NB4 (cell line): ENCODE measurements at regions not wholly inside any gene's neighbourhood (a gene's known extent, or its start where the extent isn't known, plus 50 kb on each side); places are given as distances from the start of the nearest gene placed in this dataset.

Experiments
- DNase-seq: peaks from one replicate; pipeline ENCODE4 v3.0.0; 2010; ENCODE audit warnings: low read depth
- H3K4me3 ChIP-seq: one replicate; pipeline ENCODE4 v1.5.1; 2011; ENCODE audit warnings: mild to moderate bottlenecking, low read depth, low read length, moderate library complexity
- CTCF ChIP-seq: IDR thresholded peaks from one replicate; pipeline ENCODE4 v1.5.1; 2012; ENCODE audit warnings: low read depth, low read length
- MYC ChIP-seq: IDR thresholded peaks from 2 replicates; pipeline ENCODE4 v1.6.1; 2011; ENCODE audit warnings: low read depth, low read length
- POLR2A ChIP-seq: IDR thresholded peaks from 2 replicates; pipeline ENCODE4 v1.6.1; 2011; ENCODE audit warnings: mild to moderate bottlenecking; ENCODE audit not compliant: insufficient read length; ENCODE audit errors: extremely low read depth
- TF ChIP-seq, protein P1 (sequence below): IDR thresholded peaks from 2 replicates; pipeline ENCODE4 v1.6.1; 2011; ENCODE audit warnings: low read depth, low read length

- H3K4me3 ChIP-seq = no peak overlapping the region
- TF ChIP-seq, protein P1, sequence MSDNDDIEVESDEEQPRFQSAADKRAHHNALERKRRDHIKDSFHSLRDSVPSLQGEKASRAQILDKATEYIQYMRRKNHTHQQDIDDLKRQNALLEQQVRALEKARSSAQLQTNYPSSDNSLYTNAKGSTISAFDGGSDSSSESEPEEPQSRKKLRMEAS = no peak
- TF ChIP-seq MYC = no peak
- no peak for TF ChIP-seq POLR2A
- no peak for TF ChIP-seq CTCF
- no peak for DNase-seq
Observed at GRCh38 chr19:31517224-31518180, 168.3 kb upstream of the TSHZ3 start.

DNA sequence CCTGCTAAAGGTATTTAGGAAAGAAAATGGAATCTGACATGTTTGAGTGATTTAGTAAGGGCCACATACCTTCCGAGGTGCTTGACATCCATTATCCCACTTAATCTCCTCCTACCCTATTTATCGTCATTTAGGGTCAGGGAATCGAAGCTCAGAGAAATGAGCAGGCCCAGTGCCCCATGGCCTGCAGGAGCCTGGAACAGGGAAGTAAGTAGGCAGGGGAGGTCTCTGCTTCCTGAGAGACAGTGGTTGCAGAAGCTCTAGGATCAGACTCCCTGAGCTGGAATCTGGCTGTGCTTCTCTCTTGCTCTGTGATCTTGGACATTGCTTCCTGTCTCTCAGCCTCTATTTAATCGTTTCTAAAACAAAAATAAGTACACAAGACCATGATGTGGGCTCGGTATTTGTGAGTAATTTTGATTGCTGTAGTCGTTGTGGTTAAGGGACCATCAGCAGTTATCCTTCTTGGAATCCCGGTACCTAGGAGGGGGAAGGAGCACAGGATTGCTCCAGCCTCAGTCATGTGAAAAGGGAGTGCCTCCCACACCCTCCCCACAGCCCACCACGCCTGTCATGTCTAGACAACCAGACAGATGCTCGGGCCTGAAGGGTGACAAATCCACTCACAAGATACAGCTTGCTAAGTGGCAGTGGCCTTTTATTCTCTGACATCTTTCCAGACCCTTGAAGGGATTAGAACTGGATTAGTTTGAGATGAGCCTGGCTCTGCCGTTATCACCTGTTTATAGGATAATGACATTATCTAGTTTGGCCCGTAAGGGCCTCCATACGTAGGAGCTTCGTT, 169.2 kb upstream of the TSHZ3 start:
- TF ChIP-seq MYC = no peak
- no peak for TF ChIP-seq CTCF
- TF ChIP-seq, protein P1 = no peak
- no peak for TF ChIP-seq POLR2A
- DNase-seq = no peak
- no peak overlapping the region for H3K4me3 ChIP-seq

DNA sequence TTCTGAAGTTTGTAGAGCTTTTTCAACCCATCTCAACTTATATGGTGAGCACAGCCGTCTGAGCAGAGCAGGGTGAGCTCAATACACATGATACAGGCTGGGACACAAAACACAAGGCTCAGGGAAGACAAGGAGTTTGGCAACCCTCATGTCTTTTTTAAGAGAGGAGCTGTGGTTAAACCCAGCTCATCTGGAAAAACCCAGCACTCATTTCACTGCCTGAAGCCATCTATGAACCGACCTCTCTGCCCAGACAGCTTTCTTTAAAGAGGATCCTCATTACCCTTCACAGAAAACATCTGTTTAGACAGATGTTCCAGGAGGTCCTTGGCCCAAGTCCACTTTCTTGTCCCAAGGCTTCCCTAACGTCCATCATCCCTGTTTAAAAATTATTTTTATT, 170.0 kb upstream of the TSHZ3 start:
- no peak for TF ChIP-seq CTCF
- TF ChIP-seq POLR2A = no peak
- no peak for TF ChIP-seq MYC
- TF ChIP-seq, protein P1 = no peak
- H3K4me3 ChIP-seq = no peak overlapping the region
- DNase-seq = no peak

DNA sequence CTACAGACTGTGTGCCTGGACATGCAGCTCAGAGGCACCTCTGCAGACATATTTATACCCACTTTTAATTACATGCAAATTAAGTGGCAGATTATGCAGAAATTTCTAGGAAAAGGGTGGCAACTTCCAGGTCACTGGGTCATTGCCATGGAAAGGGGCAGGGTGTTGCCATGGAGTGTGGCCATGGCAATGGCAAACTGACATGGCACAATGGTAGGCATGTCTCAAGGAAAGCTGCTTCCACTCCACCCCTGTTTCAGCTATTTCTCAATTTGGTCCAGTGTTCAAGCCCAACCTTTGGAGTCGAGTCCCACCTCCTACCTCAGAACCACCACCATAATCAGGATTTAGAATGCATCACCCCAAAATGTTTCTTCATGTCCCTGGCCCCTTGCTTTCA, 170.7 kb upstream of the TSHZ3 start:
- no peak overlapping the region for H3K4me3 ChIP-seq
- TF ChIP-seq POLR2A = no peak
- no peak for TF ChIP-seq CTCF
- TF ChIP-seq, protein P1 = no peak
- TF ChIP-seq MYC = no peak
- no peak for DNase-seq

- H3K4me3 ChIP-seq = no peak overlapping the region
- TF ChIP-seq, protein P1 = no peak
- TF ChIP-seq CTCF = no peak
- TF ChIP-seq POLR2A = no peak
- no peak for TF ChIP-seq MYC
- no peak for DNase-seq
Observed at GRCh38 chr19:31520633-31521032, 171.4 kb upstream of the TSHZ3 start.
